ENCODE measurements at regions not wholly inside any gene's neighbourhood (a gene's known extent, or its start where the extent isn't known, plus 50 kb on each side); places are given as distances from the start of the nearest gene placed in this dataset.

GRCh38 chr12:29844667-29845066 lies 60.9 kb upstream of the TMTC1 start:
- no peak for DNase-seq

- no peak for DNase-seq
These were observed 59.3 kb upstream of the TMTC1 start for GRCh38 chr12:29843036-29843435.

GRCh38 chr12:29838768-29839167 lies 55.0 kb upstream of the TMTC1 start:
- no peak for DNase-seq

Measured in NCI-H1930 (cell line).